Neural cell (in vitro differentiated cells): ENCODE measurements at regions not wholly inside any gene's neighbourhood (a gene's known extent, or its start where the extent isn't known, plus 50 kb on each side); places are given as distances from the start of the nearest gene placed in this dataset.

Source experiments
- EZH2 ChIP-seq: fragments of 200-600, 300-800 bp; shearing (Covaris generic), sonication (generic); IDR thresholded peaks from 2 replicates; pipeline ENCODE4 v1.6.1; 2014; ENCODE audit warnings: antibody characterized with exemption, low read length, borderline replicate concordance, mild to moderate bottlenecking; ENCODE audit not compliant: insufficient read depth, poor library complexity, severe bottlenecking
- MXI1 ChIP-seq: fragments of 450-650 bp; conservative IDR thresholded peaks from 2 replicates; pipeline ENCODE4 v1.6.1; 2014; ENCODE audit warnings: antibody characterized with exemption, mild to moderate bottlenecking; ENCODE audit not compliant: poor library complexity, severe bottlenecking
- POLR2AphosphoS5 ChIP-seq: IDR thresholded peaks from 2 replicates; pipeline ENCODE4 v1.6.1; 2012
- RAD21 ChIP-seq: fragments of 450-650 bp; conservative IDR thresholded peaks from 2 replicates; pipeline ENCODE4 v1.6.1; 2014; ENCODE audit warnings: antibody characterized with exemption, mild to moderate bottlenecking, moderate library complexity
- REST ChIP-seq: IDR thresholded peaks from 2 replicates; pipeline ENCODE4 v1.6.1; 2012; ENCODE audit warnings: borderline replicate concordance
- TAF1 ChIP-seq: IDR thresholded peaks from 2 replicates; pipeline ENCODE4 v1.6.1; 2012; ENCODE audit warnings: low read depth
- TF ChIP-seq, protein P1 (sequence below): fragments of 450-650 bp; IDR thresholded peaks from 2 replicates; pipeline ENCODE4 v1.5.1; 2014; ENCODE audit warnings: antibody characterized with exemption, mild to moderate bottlenecking, moderate library complexity; ENCODE audit not compliant: poor library complexity, severe bottlenecking

DNA sequence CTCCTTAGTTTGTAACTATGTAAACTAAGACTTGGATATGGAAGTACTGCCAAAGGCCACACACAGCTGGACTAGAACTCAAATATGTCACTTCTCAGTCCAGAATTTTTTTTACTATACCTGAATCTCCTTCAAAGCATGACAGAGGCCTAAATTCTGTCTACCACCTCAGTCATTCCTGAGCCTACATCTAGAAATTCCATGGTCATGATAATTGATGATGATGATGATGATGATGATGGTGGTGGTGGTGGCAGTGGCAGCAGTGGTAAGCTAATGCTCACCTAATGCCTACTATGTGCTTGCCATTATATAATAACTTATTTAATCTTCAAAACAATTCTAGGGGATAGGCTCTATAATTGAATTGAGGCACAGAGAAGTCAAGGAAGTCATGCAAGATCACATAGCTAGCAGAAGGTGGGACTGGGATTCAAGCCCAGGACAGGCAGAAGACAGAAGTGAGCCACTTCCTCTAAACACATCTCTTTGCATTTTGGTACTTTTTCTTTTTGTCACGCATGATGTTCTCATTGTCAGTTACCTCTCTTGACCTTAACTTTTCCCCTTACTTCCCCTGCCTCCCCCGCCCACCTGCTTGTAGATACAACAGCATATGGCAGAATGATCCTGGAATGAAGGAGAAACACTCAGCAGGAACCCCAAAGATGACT lies 539.3 kb downstream of the TNS1 start:
- TF ChIP-seq RAD21 (no peak), POLR2AphosphoS5 (no peak), TAF1 (no peak), REST (no peak), EZH2 (no peak), MXI1 (no peak)
- TF ChIP-seq, protein P1, sequence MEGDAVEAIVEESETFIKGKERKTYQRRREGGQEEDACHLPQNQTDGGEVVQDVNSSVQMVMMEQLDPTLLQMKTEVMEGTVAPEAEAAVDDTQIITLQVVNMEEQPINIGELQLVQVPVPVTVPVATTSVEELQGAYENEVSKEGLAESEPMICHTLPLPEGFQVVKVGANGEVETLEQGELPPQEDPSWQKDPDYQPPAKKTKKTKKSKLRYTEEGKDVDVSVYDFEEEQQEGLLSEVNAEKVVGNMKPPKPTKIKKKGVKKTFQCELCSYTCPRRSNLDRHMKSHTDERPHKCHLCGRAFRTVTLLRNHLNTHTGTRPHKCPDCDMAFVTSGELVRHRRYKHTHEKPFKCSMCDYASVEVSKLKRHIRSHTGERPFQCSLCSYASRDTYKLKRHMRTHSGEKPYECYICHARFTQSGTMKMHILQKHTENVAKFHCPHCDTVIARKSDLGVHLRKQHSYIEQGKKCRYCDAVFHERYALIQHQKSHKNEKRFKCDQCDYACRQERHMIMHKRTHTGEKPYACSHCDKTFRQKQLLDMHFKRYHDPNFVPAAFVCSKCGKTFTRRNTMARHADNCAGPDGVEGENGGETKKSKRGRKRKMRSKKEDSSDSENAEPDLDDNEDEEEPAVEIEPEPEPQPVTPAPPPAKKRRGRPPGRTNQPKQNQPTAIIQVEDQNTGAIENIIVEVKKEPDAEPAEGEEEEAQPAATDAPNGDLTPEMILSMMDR = no peak
